NCI-H446 treated with DMSO at 0.1 percent for 48 hours (cell line): ENCODE measurements at regions not wholly inside any gene's neighbourhood (a gene's known extent, or its start where the extent isn't known, plus 50 kb on each side); places are given as distances from the start of the nearest gene placed in this dataset.
"Not testable (repeated sequence)": the region's sequence is repeated elsewhere in the genome, so short reads cannot be mapped to it uniquely, and the experiment has no call there.

Experiments used
- DNase-seq: peaks from one replicate; lab custom pipeline; 2025; lab: John Stamatoyannopoulos, UW

GRCh38 chr3:168779970-168780645, 684.4 kb upstream of the GOLIM4 start:
- DNase-seq, result not testable (repeated sequence)

- no peak for DNase-seq
These were observed 658.0 kb upstream of the GOLIM4 start for GRCh38 chr3:168753724-168754123.

DNA sequence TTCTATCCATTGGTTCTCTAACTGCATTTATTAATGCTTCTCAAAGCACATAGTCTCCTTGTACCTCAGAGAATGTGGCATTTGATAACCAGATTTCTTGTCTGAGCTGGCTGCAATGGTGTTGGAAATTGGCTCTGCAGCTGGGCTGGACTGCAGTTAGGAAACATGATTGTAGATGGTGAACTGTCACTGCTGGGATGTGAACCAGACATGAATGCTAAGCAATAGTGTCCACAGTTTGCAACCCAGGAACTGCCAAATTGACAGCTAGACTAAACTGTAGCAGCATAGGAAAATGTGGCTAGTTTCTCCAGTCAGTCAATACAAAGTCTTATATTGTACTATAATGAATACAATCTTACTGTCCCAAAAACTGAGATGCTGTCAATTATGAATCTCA, 656.6 kb upstream of the GOLIM4 start:
- no peak for DNase-seq

DNA sequence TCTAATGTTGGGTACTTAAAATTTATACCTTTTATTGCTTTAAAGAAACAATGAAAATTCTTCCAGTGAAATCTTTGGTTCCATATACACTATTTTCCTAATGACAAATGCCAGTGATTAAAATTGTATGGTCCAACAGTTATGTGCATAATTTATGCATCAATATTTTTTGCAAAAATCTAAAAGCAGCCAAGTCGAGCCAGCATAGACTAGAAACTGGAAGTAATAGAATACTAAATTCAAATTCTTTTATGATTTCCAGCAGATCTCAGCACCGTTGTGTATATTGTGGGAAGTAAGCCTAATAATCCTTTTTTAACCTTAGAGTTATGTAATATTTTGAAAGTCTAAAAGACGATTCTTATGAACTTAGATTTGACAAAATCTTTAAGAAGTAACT, 652.0 kb upstream of the GOLIM4 start:
- DNase-seq, result no peak

DNA sequence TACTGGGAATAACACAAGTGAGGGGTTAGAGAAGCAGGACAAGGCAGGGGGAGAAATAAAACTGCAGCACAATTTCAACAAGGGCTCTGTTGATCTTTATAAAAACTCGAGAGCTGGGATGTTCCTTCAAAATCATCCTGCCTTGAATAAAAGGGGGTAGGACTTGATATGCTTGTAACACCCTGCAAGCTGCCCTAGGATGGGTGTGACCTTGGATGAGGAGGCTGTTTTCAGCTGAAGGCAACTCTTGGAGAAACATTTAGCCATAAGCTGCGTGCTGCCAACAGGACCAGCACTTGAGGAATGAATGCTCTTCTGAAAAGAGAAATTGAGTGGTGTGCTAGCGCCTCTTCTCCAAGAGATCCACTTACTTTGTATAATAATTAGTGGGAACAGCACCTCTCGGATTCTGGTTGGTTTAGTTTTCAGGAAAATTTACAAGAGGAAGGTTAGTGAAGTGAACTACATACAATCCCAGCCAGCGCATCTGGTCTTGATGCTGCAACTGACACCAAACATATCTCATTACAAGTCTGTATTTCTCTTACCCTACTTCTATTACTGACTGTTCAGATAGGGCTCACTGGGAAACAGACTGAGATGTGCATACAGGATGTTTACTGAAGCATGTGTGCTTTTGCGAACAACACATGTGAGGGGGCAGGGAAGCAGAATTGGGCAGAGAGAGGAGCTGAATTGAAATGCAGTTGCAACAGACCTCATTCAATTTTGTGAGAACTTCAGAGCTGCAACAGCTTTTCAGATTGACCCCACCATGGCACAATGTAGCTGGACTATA, 643.0 kb upstream of the GOLIM4 start:
- no peak for DNase-seq

GRCh38 chr3:168736202-168736601, 640.5 kb upstream of the GOLIM4 start:
- DNase-seq, result no peak

- no peak for DNase-seq
These were observed 634.3 kb upstream of the GOLIM4 start for GRCh38 chr3:168730073-168730472.

DNA sequence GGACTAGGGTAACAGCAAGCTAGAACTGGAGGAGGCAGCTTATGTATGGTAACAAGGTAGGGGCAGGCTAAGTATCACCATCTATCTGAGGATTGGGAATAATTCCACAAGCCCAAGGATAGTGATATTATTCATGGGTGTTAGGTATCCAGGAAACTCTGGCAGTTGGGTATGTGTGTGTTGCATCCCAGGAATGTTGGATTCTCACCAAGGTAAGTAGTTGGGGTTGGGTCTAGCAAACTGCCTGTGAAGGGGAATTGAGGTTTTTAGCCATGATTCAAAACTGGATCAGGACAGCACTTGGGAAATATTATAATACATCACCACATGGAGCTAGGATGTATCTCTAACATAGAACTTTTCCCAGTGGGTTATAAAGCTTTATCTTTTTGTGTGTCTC, 626.4 kb upstream of the GOLIM4 start:
- DNase-seq, result no peak

DNA sequence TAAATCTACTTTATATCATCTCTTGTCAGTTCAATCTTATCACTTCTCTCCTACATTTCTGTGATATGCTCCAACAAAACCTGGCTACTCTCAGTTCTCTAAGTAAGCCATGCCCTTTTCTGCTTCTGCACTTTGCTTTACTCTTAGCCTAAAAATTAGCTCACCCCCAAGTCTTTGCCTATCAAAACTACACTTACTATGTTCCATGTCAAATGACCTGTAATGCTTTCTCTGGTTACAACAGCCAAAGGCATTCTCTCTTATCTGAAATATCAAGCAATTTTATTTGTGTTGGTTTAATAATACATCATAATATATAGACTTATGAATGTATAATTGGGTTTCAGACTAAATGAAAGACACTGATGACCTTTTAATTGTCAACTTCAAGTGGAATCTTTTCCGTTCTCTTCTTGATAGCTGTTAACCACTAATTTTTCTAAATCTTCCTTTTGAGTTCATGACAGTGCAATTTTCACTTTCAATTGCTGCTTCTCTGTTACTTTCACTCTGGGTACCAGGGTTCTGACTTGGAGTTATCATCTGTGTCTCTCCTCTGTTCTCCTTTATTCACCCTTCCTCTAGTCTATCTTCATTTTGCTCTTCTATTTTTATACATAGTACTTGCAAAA, 619.0 kb upstream of the GOLIM4 start:
- DNase-seq, result no peak

DNA sequence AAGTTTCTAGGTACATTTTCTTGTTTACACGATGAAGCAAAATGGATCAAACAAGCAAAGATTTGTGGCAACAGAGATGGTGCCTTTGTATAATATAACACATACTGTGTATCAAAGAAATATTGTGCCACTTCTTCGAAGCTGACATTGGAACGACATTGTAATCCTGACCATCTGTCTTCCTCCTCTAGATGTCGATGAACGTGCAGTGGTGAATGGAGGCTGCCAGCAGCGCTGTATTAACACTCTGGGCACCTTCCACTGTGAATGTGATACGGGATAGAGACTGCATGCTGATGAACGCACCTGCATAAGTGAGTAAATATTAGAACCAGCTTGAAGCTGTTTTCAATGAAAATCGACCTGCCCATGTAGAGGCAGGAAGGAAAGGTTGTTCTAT, 613.3 kb upstream of the GOLIM4 start:
- DNase-seq, result no peak

- DNase-seq, result no peak
These were observed 612.2 kb upstream of the GOLIM4 start for GRCh38 chr3:168707900-168708299.

- no peak for DNase-seq
These were observed 609.7 kb upstream of the GOLIM4 start for GRCh38 chr3:168705412-168705811.

DNA sequence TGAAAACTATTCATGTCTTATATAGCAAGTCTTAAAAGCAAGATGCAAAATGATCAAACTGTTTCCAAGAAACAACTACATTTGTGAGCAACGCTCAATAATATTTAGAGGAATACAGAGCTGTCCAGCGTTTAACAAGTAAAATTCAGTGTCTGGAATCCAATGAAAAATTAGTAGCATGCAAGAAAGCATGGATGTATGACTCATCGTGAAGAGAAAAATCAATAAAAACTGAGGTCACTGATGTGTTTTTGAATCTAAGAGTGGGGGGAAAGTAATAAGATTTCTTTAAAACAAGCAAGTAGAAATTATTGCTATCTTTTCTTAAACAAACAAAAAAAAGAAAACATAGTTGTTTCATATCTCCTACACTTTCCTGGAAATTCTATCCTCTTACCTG, 600.3 kb upstream of the GOLIM4 start:
- no peak for DNase-seq

DNA sequence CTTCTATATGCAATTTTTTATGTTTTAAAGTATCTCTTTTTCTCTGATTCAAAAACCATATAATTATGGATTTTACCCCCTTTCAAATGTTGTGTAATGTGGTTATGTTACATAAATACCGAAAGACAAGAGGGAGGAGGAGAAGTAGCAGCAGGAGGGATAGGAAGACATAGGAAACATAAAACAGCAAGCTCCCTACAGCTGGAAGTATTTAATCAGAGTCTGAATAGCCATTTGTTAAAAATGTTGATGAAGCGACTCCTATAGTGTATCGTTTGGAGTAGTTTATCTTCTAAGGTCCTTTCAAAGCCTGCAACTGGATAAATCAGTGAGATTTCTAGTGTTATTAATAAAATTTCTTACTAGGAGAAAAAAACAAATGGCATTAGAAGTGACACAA, 598.1 kb upstream of the GOLIM4 start:
- DNase-seq, result no peak

- no peak for DNase-seq
These were observed 592.5 kb upstream of the GOLIM4 start for GRCh38 chr3:168688267-168688666.

- no peak for DNase-seq
These were observed 588.8 kb upstream of the GOLIM4 start for GRCh38 chr3:168684519-168684918.

GRCh38 chr3:168678730-168679129, 583.0 kb upstream of the GOLIM4 start:
- no peak for DNase-seq

DNA sequence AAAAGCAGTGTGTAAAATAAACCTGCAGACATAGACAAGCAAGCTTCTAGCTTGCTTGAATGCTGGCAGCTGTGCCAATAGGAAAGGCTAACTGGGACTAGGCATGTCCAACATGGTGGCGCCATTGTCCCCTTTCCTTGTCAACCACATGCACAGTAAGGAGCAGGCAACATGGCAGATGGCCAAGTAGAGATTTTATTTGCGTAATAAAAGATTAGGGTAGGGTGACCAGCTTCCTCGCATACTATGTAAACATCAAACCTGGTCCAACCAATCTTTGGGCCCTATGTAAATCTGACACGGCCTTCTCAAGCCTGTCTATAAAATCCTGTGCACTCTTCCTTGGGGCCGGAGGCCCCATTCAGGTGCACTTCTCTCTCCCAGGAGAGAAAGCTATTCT, 575.4 kb upstream of the GOLIM4 start:
- no peak for DNase-seq

- DNase-seq, result not testable (repeated sequence)
These were observed 565.3 kb upstream of the GOLIM4 start for GRCh38 chr3:168660879-168661657.

DNA sequence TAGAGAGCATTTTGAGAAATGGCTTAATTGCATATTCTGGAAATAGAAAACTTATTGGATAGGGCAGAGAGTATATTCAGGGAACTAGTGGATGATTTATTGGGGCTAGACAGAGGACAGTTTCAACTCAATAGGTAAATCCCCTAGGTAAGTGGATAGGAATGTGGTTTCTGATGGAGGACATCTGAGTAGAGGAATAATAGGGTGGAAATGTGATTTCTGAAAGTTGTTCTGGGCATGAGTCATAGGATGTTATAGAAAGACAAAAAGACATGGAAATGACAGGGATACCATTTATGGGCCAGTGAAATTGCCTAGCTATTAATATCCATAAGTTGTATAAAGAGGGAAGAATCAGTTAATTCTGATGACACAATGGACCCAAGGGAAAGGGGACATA, 563.3 kb upstream of the GOLIM4 start:
- no peak for DNase-seq

DNA sequence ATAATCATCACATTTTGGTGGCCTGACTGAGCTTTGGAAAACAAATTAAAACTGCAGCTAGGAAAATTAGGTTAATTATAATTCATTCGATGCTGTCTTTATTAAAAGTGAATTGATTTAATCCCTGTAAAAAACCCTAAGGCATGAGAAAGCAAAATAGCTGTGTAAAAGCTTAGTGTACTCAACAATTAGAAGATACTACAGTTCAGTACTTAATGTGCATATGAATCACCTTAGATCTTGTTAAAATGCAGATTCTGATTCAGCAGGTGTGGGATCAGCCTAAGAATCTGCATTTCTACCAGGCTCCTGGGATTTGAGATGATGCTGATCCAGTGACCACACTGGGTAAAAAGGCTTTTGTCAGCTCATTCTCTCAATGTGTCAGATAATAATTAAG, 559.9 kb upstream of the GOLIM4 start:
- no peak for DNase-seq

DNA sequence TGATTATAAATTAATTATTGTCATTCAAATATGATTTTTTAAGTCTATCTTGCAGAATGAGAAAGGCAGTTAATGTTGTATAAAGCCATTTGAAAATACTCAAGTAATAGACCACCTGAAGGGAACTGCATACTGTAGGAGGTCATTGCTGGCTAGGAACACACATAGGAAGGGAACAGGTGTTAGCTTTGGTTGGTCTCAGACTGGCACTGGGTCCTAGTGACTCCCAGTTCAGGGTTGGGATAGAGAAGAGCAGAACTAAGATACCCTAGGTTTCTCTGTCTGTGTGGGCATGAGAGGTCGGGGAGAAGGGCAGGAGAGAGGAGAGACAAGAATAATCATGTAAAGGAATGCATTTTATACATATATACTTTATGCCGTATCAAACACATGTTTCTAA, 559.0 kb upstream of the GOLIM4 start:
- no peak for DNase-seq
